ENCODE measurements at regions not wholly inside any gene's neighbourhood (a gene's known extent, or its start where the extent isn't known, plus 50 kb on each side); places are given as distances from the start of the nearest gene placed in this dataset.
"Not testable (repeated sequence)": the region's sequence is repeated elsewhere in the genome, so short reads cannot be mapped to it uniquely, and the experiment has no call there.

DNA sequence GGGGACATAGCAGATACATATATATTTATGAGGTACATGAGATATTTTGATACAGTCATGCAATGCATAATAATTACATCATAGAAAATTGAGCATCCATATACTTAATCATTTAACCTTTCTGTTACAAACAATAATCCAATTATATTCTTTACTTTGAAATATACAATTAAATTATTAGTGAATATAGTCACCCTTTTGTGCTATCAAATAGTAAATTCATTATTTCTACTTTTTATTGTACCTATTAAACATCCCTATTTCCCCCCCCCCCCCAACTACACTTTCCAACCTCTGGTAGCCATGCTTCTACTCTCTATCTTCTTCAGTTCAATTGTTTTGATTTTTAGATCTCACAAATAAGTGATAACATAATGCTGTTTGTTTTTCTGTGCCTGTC is 719.1 kb downstream of the ZBBX start:
- Histone ChIP-seq H2AFZ (ENCODE audit: low read depth, low read length) (no peak overlapping the region), H3K36me3 (ENCODE audit: insufficient read depth, low read length) (no peaks in the 10 kb centered on the region), H3K27me3 (ENCODE audit: insufficient read depth, low read length) (no peaks in the 10 kb centered on the region), H3K9me3 (ENCODE audit: low read length) (no peaks in the 10 kb centered on the region), H3K4me3 (ENCODE audit: low read length) (no peak overlapping the region), H3K4me1 (ENCODE audit: insufficient read depth, low read length) (no peaks in the 10 kb centered on the region)

GRCh38 chr3:166637984-166638530 is 742.0 kb downstream of the ZBBX start:
- Histone ChIP-seq H3K9me3 (ENCODE audit: low read length) (peaks cover 2% of the 10 kb centered on the region), H3K27me3 (ENCODE audit: insufficient read depth, low read length) (no peaks in the 10 kb centered on the region), H3K4me1 (ENCODE audit: insufficient read depth, low read length) (no peaks in the 10 kb centered on the region), H3K4me3 (ENCODE audit: low read length) (no peak overlapping the region), H2AFZ (ENCODE audit: low read depth, low read length) (no peak overlapping the region), H3K36me3 (ENCODE audit: insufficient read depth, low read length) (no peaks in the 10 kb centered on the region)

- H3K36me3 ChIP-seq (ENCODE audit: insufficient read depth, low read length), result no peaks in the 10 kb centered on the region
These were observed 745.9 kb downstream of the ZBBX start for GRCh38 chr3:166634091-166634746.

DNA sequence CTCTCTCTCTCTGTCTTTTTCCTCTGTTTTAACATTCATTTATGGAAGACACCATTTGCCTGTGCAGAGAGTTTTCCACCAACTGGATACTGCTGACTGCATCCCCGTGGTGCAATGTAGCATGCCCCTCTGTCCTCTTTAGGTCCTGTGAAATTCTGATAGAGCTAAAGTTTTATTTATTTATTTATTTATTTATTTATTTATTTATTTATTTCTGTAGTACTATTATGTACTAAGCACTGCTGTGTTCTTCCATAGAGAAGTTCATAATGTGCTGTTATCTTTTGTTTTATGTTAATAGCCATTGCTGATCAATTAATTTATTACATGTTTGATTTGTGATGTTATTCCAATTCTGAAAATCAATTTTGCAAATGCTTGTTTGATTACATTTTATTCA is 749.9 kb downstream of the ZBBX start:
- no peak overlapping the region for H3K4me3 ChIP-seq (ENCODE audit: low read length)
- H3K4me1 ChIP-seq (ENCODE audit: insufficient read depth, low read length), result no peaks in the 10 kb centered on the region

More at GRCh38 chr3:166634091-166634746, 745.9 kb downstream of the ZBBX start:
- no peak overlapping the region for H2AFZ ChIP-seq (ENCODE audit: low read depth, low read length)
- no peak overlapping the region for H3K4me3 ChIP-seq (ENCODE audit: low read length)
- H3K9me3 ChIP-seq (ENCODE audit: low read length), result peaks cover 2% of the 10 kb centered on the region
- no peaks in the 10 kb centered on the region for H3K4me1 ChIP-seq (ENCODE audit: insufficient read depth, low read length)
- no peaks in the 10 kb centered on the region for H3K27me3 ChIP-seq (ENCODE audit: insufficient read depth, low read length)

DNA sequence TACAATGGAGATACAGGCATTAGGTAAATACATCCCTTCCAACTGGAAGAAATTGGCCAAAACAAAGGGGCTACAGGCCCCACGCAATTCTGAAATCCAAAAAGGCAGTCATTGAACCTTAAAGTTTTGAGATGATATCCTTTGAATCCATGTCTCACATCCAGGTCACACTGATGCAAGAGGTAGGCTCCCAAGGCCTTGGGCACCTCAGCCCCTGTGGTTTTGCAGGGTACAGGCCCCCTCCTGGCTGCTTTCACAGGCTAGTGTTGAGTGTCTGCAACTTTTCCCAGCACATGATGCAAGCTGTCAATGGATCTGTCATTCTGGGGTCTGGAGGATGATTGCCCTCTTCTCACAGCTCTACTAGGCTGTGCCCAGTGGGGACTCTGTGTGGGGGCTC is 766.7 kb downstream of the ZBBX start:
- Histone ChIP-seq H3K27me3 (ENCODE audit: insufficient read depth, low read length) (no peaks in the 10 kb centered on the region), H3K9me3 (ENCODE audit: low read length) (no peaks in the 10 kb centered on the region), H2AFZ (ENCODE audit: low read depth, low read length) (no peak overlapping the region), H3K36me3 (ENCODE audit: insufficient read depth, low read length) (no peaks in the 10 kb centered on the region), H3K4me3 (ENCODE audit: low read length) (no peak overlapping the region), H3K4me1 (ENCODE audit: insufficient read depth, low read length) (peaks cover 18% of the 10 kb centered on the region)

More for the DNA sequence above, 749.9 kb downstream of the ZBBX start:
- Histone ChIP-seq H3K36me3 (ENCODE audit: insufficient read depth, low read length) (no peaks in the 10 kb centered on the region), H2AFZ (ENCODE audit: low read depth, low read length) (no peak overlapping the region), H3K27me3 (ENCODE audit: insufficient read depth, low read length) (no peaks in the 10 kb centered on the region), H3K9me3 (ENCODE audit: low read length) (no peaks in the 10 kb centered on the region)

- H3K4me3 ChIP-seq (ENCODE audit: low read length); H3K9me3 ChIP-seq (ENCODE audit: low read length); H3K27me3 ChIP-seq (ENCODE audit: insufficient read depth, low read length); H3K36me3 ChIP-seq (ENCODE audit: insufficient read depth, low read length); H2AFZ ChIP-seq (ENCODE audit: low read depth, low read length): not testable (repeated sequence)
- peaks cover 18% of the 10 kb centered on the region for H3K4me1 ChIP-seq (ENCODE audit: insufficient read depth, low read length)
These were observed 767.3 kb downstream of the ZBBX start for GRCh38 chr3:166612761-166613160.

DNA sequence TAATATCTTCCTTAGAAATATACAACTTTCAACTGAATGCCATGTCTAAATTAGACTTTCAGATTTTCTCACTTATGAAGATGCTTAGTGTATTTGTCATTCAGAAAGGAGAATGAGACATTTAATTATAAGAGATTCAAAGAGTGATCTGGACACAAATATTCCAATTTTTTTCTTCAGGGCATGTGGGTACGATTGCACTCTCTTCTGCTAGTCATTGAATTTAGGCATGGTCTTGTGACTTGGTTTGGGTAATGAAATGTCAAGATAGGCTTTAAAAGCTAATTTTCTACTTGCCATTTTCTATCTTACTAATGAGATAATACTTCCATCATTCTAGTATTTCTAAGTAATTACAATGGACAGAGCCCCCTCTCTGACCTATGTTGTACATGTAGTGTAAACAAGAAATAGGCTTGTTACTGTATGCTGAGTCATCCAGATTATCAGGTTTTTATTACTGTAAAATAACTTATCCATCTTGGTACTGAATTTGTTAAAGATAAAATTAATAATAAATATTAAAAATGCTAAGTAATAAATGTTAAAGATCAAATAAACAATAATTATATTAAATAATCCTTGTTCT is 770.8 kb upstream of the BCHE start:
- Histone ChIP-seq H3K4me1 (ENCODE audit: insufficient read depth, low read length) (peaks cover under 1% of the 10 kb centered on the region), H3K9me3 (ENCODE audit: low read length) (no peaks in the 10 kb centered on the region), H3K36me3 (ENCODE audit: insufficient read depth, low read length) (no peaks in the 10 kb centered on the region), H2AFZ (ENCODE audit: low read depth, low read length) (no peak overlapping the region), H3K27me3 (ENCODE audit: insufficient read depth, low read length) (no peaks in the 10 kb centered on the region), H3K4me3 (ENCODE audit: low read length) (no peak overlapping the region)

DNA sequence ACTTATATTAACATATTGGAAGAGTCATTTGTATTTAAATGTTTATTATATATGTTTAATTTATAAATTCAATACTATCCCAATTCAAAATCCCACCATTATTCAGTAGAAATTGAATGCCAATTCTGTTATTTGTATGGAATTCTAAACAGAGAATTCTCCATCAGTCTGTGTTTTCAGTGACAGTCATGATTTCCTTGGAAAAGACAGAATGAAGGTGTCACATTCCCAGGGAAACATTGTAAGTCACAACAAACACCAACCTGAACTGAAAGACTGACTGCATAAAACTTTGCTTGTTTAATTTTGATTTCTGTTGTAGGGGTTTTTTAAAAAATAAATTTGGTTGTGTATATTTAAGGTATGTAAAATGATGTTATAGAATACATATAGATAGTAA is 769.8 kb upstream of the BCHE start:
- Histone ChIP-seq H3K9me3 (ENCODE audit: low read length) (no peaks in the 10 kb centered on the region), H2AFZ (ENCODE audit: low read depth, low read length) (no peak overlapping the region), H3K4me3 (ENCODE audit: low read length) (no peak overlapping the region), H3K4me1 (ENCODE audit: insufficient read depth, low read length) (no peaks in the 10 kb centered on the region), H3K27me3 (ENCODE audit: insufficient read depth, low read length) (no peaks in the 10 kb centered on the region), H3K36me3 (ENCODE audit: insufficient read depth, low read length) (no peaks in the 10 kb centered on the region)

- H3K9me3 ChIP-seq (ENCODE audit: low read length), result no peaks in the 10 kb centered on the region
- H3K4me1 ChIP-seq (ENCODE audit: insufficient read depth, low read length), result no peaks in the 10 kb centered on the region
- H3K36me3 ChIP-seq (ENCODE audit: insufficient read depth, low read length), result no peaks in the 10 kb centered on the region
- no peak overlapping the region for H3K4me3 ChIP-seq (ENCODE audit: low read length)
- H3K27me3 ChIP-seq (ENCODE audit: insufficient read depth, low read length), result no peaks in the 10 kb centered on the region
- H2AFZ ChIP-seq (ENCODE audit: low read depth, low read length), result no peak overlapping the region
These were observed 756.6 kb upstream of the BCHE start for GRCh38 chr3:166593776-166594175.

DNA sequence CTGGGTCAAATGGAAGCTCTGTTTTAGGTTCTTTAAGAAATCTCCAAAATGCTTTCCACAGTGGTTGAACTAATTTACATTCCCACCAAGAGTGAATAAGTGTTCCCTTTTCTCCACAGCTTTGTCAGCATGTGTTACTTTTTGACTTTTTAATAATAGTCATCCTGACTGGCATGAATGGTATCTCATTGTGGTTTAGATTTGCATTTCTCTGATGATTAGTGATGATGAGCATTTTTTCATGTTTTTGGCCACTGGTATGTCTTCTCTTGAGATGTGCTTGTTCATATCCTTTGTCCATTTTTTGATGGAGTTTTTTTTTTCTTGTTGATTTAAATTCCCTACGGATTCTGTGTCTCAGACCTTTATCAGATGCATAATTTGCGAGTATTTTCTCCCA is 745.0 kb upstream of the BCHE start:
- Histone ChIP-seq H2AFZ (ENCODE audit: low read depth, low read length) (no peak overlapping the region), H3K27me3 (ENCODE audit: insufficient read depth, low read length) (no peaks in the 10 kb centered on the region), H3K4me1 (ENCODE audit: insufficient read depth, low read length) (no peaks in the 10 kb centered on the region), H3K4me3 (ENCODE audit: low read length) (no peak overlapping the region), H3K9me3 (ENCODE audit: low read length) (no peaks in the 10 kb centered on the region), H3K36me3 (ENCODE audit: insufficient read depth, low read length) (no peaks in the 10 kb centered on the region)

DNA sequence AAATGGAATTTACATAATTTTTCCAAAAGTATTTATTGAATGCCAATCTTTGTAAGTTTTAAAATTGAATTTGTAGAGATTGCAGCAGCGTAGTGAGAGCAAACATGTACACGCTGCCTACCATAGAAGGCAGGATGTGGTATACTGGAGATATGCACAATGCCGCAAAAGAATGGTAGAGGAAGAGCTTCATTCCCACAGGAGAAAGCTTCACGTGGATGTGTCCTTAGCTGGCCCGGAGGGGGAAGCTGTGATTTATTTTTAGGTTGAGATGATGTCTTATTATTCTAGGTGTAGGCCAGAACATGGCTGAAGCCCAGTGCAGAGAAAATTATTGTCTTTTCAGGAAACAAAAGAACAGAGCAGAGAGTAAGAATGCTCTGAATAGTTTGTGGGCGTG is 743.3 kb upstream of the BCHE start:
- Histone ChIP-seq H3K4me3 (ENCODE audit: low read length) (no peak overlapping the region), H3K9me3 (ENCODE audit: low read length) (no peaks in the 10 kb centered on the region), H3K4me1 (ENCODE audit: insufficient read depth, low read length) (no peaks in the 10 kb centered on the region), H3K36me3 (ENCODE audit: insufficient read depth, low read length) (no peaks in the 10 kb centered on the region), H2AFZ (ENCODE audit: low read depth, low read length) (no peak overlapping the region), H3K27me3 (ENCODE audit: insufficient read depth, low read length) (no peaks in the 10 kb centered on the region)

DNA sequence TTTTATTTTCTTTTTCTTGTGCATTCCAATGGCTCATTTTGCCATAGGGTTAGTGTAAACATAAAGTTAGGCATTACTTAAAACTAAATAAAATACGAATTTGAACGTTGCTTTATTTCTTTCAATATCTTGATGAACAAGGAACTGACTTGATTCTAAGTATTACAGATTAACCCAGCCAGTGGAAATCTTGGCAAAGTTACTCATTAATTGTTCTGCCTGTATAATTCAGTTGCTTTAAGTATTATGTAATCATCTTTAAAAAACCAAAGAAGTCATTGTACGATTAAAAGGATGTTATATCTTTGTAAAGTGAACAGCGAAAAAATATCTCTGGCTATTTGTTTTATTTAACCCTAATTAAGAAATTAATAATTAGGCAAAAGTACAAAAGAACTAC is 737.9 kb upstream of the BCHE start:
- no peak overlapping the region for H3K4me3 ChIP-seq (ENCODE audit: low read length)
- no peaks in the 10 kb centered on the region for H3K9me3 ChIP-seq (ENCODE audit: low read length)
- no peaks in the 10 kb centered on the region for H3K4me1 ChIP-seq (ENCODE audit: insufficient read depth, low read length)
- H2AFZ ChIP-seq (ENCODE audit: low read depth, low read length), result no peak overlapping the region
- no peaks in the 10 kb centered on the region for H3K36me3 ChIP-seq (ENCODE audit: insufficient read depth, low read length)
- no peaks in the 10 kb centered on the region for H3K27me3 ChIP-seq (ENCODE audit: insufficient read depth, low read length)

- not testable (repeated sequence) for H3K4me3 ChIP-seq (ENCODE audit: low read length); H3K36me3 ChIP-seq (ENCODE audit: insufficient read depth, low read length); H3K4me1 ChIP-seq (ENCODE audit: insufficient read depth, low read length); H2AFZ ChIP-seq (ENCODE audit: low read depth, low read length); H3K9me3 ChIP-seq (ENCODE audit: low read length); H3K27me3 ChIP-seq (ENCODE audit: insufficient read depth, low read length)
These were observed 734.5 kb upstream of the BCHE start for GRCh38 chr3:166571686-166572085.

- H3K9me3 ChIP-seq (ENCODE audit: low read length), result no peaks in the 10 kb centered on the region
These were observed 732.9 kb upstream of the BCHE start for GRCh38 chr3:166570102-166570501.

More at GRCh38 chr3:166570102-166570501, 732.9 kb upstream of the BCHE start:
- Histone ChIP-seq H3K36me3 (ENCODE audit: insufficient read depth, low read length) (no peaks in the 10 kb centered on the region), H3K4me1 (ENCODE audit: insufficient read depth, low read length) (no peaks in the 10 kb centered on the region), H3K4me3 (ENCODE audit: low read length) (no peak overlapping the region), H3K27me3 (ENCODE audit: insufficient read depth, low read length) (no peaks in the 10 kb centered on the region), H2AFZ (ENCODE audit: low read depth, low read length) (no peak overlapping the region)
